GM10266 (cell line): ENCODE measurements at regions not wholly inside any gene's neighbourhood (a gene's known extent, or its start where the extent isn't known, plus 50 kb on each side); places are given as distances from the start of the nearest gene placed in this dataset.

Experiments used
- DNase-seq: peaks from one replicate; pipeline ENCODE4 v3.0.0; 2012; ENCODE audit errors: extremely low spot score
- CTCF ChIP-seq: IDR thresholded peaks from 2 replicates; pipeline ENCODE4 v1.5.1; 2012; ENCODE audit warnings: mild to moderate bottlenecking, low read depth; ENCODE audit not compliant: control insufficient read depth, insufficient read depth; ENCODE audit errors: missing control alignments

GRCh38 chr20:4490606-4491280, 195.5 kb upstream of the PRNP start:
- no peak for TF ChIP-seq CTCF
- no peak for DNase-seq

GRCh38 chr20:4490045-4490444, 196.2 kb upstream of the PRNP start:
- TF ChIP-seq CTCF = no peak

GRCh38 chr20:4488407-4489339, 197.6 kb upstream of the PRNP start:
- DNase-seq = no peak
- TF ChIP-seq CTCF = no peak

More at GRCh38 chr20:4490045-4490444, 196.2 kb upstream of the PRNP start:
- no peak for DNase-seq

- DNase-seq = no peak
- no peak for TF ChIP-seq CTCF
Measured at GRCh38 chr20:4484379-4484997, 201.8 kb upstream of the PRNP start.

GRCh38 chr20:4483961-4484360, 202.3 kb upstream of the PRNP start:
- no peak for DNase-seq
- no peak for TF ChIP-seq CTCF

- TF ChIP-seq CTCF = no peak
- no peak for DNase-seq
Measured at GRCh38 chr20:4483486-4483885, 202.8 kb upstream of the PRNP start.
